Stimulated activated CD8-positive, alpha-beta memory T cell treated with anti-CD3 and anti-CD28 coated beads, Interleukin-15, amount 100 ng/mL, for 1 hour (primary cell): ENCODE measurements at regions not wholly inside any gene's neighbourhood (a gene's known extent, or its start where the extent isn't known, plus 50 kb on each side); places are given as distances from the start of the nearest gene placed in this dataset.
"Not testable (repeated sequence)": the region's sequence is repeated elsewhere in the genome, so short reads cannot be mapped to it uniquely, and the experiment has no call there.

Source experiments
- DNase-seq: peaks from one replicate; pipeline ENCODE4 v3.0.0-alpha.2; 2020; ENCODE audit warnings: low read depth

- not testable (repeated sequence) for DNase-seq
Observed at GRCh38 chr4:151845551-151845950, 84.7 kb upstream of the GATB start.

DNA sequence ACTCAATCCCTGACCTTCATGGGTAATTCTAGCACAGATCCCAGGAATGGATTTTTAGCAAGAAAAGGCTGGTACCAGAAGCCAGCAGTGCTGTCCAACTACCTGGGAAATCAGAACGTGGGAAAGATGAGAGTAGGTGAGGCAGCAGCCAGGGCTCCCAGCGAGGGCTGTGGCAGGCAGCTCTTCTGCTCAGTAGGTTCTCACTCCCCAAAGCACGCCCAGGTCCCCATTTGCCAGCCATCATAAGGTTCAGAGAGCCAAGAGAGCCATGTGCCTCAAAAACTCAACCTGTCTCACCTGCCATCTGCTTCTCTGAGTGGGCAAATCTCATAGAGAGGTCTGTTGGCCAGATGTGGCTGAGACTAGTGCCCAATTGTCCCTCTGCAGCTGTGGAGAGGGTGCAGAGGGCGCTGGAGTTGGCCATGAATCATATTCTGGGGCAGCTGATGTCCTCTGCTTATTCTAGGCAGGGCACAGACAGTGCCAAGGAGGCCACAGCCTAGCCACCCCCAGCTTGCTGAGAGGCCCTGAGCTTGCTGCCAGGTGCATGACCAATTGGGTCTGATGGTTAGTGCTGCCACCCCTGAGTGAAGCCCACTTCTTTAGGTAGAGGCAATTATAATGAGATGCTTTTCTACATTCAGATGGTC, 81.7 kb upstream of the GATB start:
- no peak for DNase-seq

DNA sequence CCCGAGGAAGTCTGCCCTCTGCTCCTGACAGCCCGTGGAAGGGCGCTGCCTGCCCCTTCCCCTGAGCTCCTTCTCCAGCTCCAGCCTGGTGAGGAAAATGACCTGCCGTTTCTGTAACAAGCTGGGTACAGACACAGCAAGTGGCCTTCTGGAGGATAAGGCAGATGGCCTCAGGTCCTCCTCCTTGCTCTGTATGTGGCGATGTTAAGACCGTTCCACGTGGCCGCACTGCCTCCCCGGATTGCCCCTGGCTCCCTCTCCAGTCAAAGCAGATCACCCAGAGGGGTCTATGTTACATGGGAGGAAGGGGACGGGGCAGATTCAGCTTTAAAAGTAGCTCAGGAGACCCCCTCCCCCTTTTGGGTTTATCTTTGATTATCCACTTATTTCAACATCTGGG, 80.3 kb upstream of the GATB start:
- DNase-seq = no peak

DNA sequence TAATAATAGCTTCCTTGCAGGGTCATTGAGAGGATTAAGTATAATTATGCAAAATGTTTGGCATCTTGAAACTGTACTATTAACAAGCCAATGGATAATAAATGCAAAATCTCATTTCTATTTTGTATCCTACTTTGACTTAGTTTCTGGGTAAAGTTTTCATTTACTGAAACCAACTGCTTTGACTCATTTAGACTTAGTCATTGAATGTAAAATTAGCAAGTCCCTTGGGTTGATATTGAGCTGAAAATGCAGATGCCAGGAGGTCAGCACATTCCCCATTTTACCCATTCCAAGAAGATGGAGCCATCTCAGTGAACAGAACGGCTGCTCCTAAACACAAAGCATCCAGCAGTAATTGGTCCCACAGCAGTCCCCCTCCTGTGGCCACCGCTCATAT, 74.7 kb upstream of the GATB start:
- no peak for DNase-seq

DNA sequence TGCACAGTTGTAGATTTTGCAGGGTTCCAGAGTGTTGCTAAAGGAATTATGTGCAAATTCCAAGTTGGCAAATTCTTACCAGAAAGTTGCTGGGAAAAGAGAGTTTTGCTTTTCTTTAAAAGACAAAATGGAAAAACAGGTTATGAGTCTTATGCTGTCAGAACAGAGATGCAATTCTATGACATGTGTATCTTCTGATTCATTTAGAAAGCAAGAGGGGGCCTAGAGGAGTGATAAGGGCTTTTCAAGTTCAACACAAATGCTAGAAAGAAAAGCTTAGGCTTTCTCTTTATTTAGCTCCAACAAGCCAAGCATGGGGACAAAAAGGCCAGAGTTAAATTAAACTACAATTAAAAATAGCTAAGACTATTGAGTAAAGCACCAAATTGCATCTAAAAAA, 72.4 kb upstream of the GATB start:
- no peak for DNase-seq

GRCh38 chr4:151831526-151831925, 70.7 kb upstream of the GATB start:
- DNase-seq = no peak

DNA sequence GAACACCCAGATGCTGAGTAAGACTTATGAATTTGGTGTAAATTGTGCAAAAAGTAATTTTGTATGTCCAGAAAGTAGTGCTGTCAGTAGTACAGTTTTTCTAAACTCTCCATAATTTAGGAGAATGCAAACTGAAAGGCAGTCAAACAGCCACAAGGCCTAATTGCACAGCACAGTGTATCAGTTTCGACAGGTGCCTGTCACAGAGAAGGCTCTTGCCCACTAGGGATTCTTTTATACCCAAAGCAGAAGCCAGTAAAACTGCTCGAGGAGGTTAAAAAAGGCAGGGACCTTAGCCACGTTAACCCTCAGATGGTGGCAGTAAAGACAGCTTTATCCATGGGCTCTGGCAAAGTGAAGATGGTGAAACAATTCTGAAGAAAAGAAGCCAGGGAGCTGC, 69.4 kb upstream of the GATB start:
- DNase-seq = no peak

DNA sequence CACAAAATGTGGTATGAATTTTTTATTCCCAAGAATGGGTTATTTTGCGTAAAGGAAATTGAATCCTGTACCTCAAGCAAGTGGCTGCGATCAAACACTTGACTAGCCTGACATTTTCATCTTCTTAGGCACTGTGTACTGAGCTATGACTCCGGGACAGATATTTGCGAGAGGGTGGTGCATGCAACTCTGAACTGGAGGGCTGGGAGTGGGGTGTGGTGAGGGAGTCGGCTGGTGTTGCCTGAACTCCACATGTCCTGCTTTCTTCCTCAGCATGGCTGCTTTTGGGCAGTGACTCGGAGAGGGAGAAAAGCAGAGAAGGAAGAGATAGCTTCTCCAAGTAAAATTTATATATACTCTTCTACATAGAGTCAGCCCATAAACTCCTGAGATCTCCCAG, 68.5 kb upstream of the GATB start:
- no peak for DNase-seq

DNA sequence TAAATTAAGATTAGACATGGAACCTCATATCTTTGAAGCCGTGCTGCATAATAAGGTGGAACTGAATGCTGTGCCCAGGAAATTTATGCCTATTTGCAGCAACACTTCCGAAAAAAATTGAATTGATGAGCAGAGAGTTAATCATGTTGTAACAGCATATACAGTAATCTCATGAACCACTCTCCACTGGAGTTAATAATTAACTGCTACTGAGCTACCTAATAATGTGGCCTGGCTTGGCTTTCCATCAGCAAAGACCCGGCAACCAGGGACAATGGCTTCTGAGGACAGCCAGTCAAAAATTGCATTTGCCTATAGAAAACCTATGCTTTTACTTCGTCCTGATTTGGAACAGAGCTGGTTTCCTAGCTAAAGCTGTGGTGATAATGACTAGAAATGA, 63.8 kb upstream of the GATB start:
- no peak for DNase-seq

DNA sequence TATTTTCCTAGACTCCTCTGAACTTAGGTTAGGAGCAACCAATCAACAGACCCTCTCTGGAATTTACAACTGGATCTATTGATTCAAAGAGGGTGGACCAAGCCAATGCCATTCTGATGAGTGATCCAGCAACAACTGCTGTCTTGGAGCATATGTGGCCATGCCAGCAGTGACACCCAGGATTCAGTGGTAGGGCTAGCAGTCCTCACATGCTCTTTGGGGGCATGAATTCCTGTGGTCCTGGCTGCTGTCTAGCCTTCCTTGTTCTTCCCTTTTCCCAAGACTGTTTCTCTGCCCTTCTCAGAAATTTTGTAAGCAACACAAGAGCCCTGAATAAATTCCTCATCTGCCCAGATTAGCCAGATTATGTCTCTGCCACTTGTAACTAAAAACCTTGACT, 61.5 kb upstream of the GATB start:
- DNase-seq = no peak

- DNase-seq = no peak
Observed at GRCh38 chr4:151820004-151820403, 59.2 kb upstream of the GATB start.

DNA sequence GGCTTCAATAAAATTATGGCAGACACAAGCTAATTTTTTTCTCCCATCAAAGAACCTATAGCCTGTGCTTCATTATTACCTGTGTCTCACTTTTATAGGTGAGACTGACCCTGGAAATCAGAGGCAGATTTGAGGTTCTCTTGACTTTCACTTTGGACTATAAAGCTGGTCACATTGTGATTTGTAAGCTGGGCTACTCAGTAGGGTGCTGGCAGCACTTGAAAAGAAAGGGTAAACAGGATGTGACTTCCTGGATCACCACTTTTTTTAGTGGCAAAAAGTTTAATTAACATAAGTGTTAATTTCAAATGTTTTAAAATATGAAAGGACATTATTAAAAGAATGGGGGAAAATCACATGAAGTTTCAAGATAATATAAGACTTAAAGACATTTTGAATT, 50.6 kb upstream of the GATB start:
- DNase-seq = no peak
